Activated CD4-positive, alpha-beta T cell treated with anti-CD3 and anti-CD28 coated beads, Interleukin-2, amount 10 ng/mL, durations not matched to agents 24 days and 14 days (primary cell): ENCODE measurements at regions not wholly inside any gene's neighbourhood (a gene's known extent, or its start where the extent isn't known, plus 50 kb on each side); places are given as distances from the start of the nearest gene placed in this dataset.

Experiments used
- DNase-seq: peaks from one replicate; pipeline ENCODE4 v3.0.0; 2022
- H3K27ac Mint-ChIP-seq: one replicate; pipeline ENCODE4 v1.8.0; 2022; ENCODE audit warnings: mild to moderate bottlenecking, mixed read lengths
- H3K27me3 Mint-ChIP-seq: one replicate; pipeline ENCODE4 v1.8.0; 2022; ENCODE audit warnings: mixed read lengths
- H3K36me3 Mint-ChIP-seq: one replicate; pipeline ENCODE4 v1.8.0; 2022; ENCODE audit warnings: low read depth, mild to moderate bottlenecking, mixed read lengths
- H3K4me1 Mint-ChIP-seq: one replicate; pipeline ENCODE4 v1.8.0; 2021; ENCODE audit warnings: mixed read lengths
- H3K4me3 Mint-ChIP-seq: one replicate; pipeline ENCODE4 v1.8.0; 2022; ENCODE audit warnings: mild to moderate bottlenecking, moderate library complexity, mixed read lengths
- H3K9me3 Mint-ChIP-seq: one replicate; pipeline ENCODE4 v1.8.0; 2021; ENCODE audit warnings: mixed read lengths
- intact Hi-C: fragments of 100-400 bp; cut with micrococcal nuclease; formaldehyde crosslinking; loops from one replicate; pipeline ENCODE4 v1.15.1; 2023

DNA sequence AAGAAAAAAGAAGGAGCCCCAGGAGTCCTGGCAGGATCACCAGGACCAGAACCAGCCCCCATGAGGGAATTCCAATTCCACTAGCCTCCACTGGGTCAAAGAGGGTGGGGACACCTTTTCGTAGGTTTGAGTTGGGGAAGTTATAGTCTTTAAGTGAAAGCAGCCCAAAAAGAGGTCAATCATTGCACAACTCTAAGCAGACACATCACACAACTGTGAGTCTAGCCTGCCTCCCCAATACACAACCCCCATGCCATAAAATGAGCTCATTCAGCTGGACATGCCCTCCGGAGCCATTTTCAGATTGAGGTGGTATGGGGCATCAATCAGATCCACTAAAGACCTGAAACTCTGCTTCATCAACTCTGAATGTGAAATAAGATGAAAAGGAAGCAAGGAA lies 179.9 kb downstream of the NPHP4 start:
- H3K27ac Mint-ChIP-seq: no peak overlapping the region
- intact Hi-C loops: no loop called here
- H3K27me3 Mint-ChIP-seq: no peaks in the 10 kb centered on the region
- no peak for DNase-seq
- H3K9me3 Mint-ChIP-seq: no peaks in the 10 kb centered on the region
- no peaks in the 10 kb centered on the region for H3K36me3 Mint-ChIP-seq
- no peak overlapping the region for H3K4me3 Mint-ChIP-seq
- no peaks in the 10 kb centered on the region for H3K4me1 Mint-ChIP-seq

DNA sequence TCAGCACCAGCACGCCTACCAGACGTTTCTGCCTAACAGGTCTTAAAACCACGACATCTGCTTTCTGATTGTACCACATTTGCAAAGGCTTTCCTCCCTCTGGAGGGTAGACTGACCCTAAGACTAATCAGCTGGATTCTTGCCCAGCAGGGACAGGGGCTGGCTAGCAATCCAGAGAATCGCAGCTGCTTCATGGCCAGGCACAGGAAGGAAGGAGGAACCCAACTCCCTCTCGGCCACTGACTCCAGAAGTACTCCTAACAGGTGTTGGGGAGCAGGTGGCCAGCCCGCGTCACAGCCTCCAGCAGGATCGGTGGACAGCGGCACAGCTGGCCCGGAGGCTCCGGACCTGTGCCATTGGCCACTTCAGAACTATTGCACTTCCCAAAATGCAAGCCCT lies 180.8 kb downstream of the NPHP4 start:
- Mint-ChIP-seq H3K27me3 (no peaks in the 10 kb centered on the region), H3K4me3 (no peak overlapping the region), H3K9me3 (no peaks in the 10 kb centered on the region), H3K27ac (no peak overlapping the region), H3K4me1 (no peaks in the 10 kb centered on the region), H3K36me3 (no peaks in the 10 kb centered on the region)
- DNase-seq: no peak
- intact Hi-C loops: no loop called here

DNA sequence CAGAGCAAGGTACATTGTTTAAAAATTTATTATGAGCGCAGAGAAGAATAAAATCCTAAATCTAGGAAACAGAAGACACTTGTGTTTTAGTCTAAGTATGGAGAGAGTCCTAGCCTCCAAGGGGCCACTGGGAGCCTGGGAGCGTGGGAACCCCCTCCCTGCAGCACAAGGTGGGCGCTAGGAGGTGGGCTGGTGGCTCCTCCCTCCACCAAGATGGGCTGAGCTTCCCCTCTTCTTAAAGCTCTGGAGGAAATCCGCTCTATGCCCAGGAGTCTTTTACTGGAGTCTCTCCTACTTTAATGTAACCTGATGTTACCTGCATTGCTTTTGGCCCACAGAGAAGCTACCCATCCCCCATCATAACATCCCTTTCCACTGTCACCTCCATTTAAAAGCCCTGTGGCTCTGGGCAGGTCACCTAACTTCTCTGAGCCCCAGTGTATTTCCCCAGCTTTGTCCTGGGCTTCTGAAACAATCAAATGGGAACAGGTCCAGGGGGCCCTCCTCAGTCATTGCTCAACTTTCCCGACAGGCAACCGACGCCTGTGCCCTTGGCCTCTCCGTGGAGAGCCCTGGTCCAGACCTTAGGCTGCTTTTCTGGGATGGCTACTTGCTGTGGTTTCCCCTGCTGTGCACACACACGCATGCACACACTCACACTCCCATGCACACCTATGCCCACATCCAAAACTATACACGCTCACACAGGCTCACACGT lies 181.5 kb downstream of the NPHP4 start:
- H3K4me1 Mint-ChIP-seq: no peaks in the 10 kb centered on the region
- no peaks in the 10 kb centered on the region for H3K27me3 Mint-ChIP-seq
- H3K36me3 Mint-ChIP-seq: no peaks in the 10 kb centered on the region
- H3K27ac Mint-ChIP-seq: no peak overlapping the region
- no peak for DNase-seq
- H3K4me3 Mint-ChIP-seq: no peak overlapping the region
- no peaks in the 10 kb centered on the region for H3K9me3 Mint-ChIP-seq
- intact Hi-C loops: no loop called here

DNA sequence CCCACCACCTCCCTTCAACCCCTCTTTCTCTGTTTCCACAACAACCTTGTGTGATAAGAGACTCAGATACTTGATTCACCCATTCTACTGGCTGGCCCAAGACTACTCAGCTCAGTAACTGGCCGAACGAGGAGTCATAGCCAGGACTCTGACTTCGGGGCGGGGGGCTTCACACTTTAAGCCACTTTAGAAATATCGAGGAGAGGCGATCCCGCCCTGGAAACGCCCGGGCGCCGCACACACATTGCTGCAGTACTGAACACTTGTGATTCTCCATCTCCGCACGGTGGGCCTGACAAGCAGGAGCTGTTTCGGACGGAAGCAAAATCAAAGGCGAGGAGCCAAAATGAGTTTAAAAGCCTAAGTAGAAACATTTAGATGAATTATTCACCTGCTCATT lies 182.1 kb downstream of the NPHP4 start:
- H3K4me1 Mint-ChIP-seq: no peaks in the 10 kb centered on the region
- intact Hi-C loops: no loop called here
- no peak overlapping the region for H3K4me3 Mint-ChIP-seq
- no peaks in the 10 kb centered on the region for H3K9me3 Mint-ChIP-seq
- H3K36me3 Mint-ChIP-seq: no peaks in the 10 kb centered on the region
- H3K27ac Mint-ChIP-seq: no peak overlapping the region
- no peaks in the 10 kb centered on the region for H3K27me3 Mint-ChIP-seq
- no peak for DNase-seq

DNA sequence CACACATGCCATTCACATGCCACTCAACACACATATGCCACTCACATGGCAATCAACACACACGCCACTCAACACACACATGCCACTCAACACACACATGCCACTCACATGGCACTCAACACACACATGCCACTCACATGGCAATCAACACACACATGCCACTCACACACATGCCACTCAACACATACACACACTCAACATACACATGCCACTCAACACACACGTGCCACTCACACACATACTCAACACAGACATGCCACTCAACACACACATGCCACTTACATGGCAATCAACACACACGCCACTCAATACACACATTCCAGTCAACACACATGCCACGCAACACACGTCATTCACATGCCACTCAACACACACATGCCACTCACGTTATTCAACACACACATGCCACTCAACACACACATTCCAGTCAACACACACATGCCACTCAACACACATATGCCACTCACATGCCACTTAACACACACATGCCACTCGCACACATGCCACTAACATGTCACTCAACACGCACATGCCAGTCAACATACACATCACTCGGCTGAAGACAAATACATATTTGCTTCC lies 182.9 kb downstream of the NPHP4 start:
- H3K9me3 Mint-ChIP-seq: no peaks in the 10 kb centered on the region
- no peak overlapping the region for H3K4me3 Mint-ChIP-seq
- H3K4me1 Mint-ChIP-seq: no peaks in the 10 kb centered on the region
- DNase-seq: no peak
- H3K27me3 Mint-ChIP-seq: no peaks in the 10 kb centered on the region
- H3K36me3 Mint-ChIP-seq: no peaks in the 10 kb centered on the region
- H3K27ac Mint-ChIP-seq: no peak overlapping the region
- intact Hi-C loops: no loop called here

DNA sequence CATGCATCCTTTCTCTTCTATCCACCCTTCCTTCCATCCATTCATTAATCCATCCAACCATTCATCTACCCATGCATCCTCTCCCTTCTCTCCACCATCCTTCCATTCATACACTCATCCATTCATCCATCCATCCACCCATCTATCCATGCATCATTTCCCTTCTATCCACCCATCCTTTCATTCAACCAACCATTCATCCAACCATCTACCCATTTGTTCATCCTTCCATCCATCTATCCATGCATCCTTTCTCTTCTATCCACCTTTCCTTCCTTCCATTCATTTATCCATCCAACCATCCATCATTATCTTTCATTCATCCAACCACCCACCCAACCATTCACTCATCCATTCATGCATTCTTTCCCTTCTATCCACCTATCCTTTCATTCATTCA lies 188.4 kb downstream of the NPHP4 start:
- H3K4me3 Mint-ChIP-seq: no peak overlapping the region
- no peaks in the 10 kb centered on the region for H3K27me3 Mint-ChIP-seq
- no peak for DNase-seq
- H3K36me3 Mint-ChIP-seq: no peaks in the 10 kb centered on the region
- intact Hi-C loops: no loop called here
- no peaks in the 10 kb centered on the region for H3K9me3 Mint-ChIP-seq
- H3K4me1 Mint-ChIP-seq: no peaks in the 10 kb centered on the region
- no peak overlapping the region for H3K27ac Mint-ChIP-seq

DNA sequence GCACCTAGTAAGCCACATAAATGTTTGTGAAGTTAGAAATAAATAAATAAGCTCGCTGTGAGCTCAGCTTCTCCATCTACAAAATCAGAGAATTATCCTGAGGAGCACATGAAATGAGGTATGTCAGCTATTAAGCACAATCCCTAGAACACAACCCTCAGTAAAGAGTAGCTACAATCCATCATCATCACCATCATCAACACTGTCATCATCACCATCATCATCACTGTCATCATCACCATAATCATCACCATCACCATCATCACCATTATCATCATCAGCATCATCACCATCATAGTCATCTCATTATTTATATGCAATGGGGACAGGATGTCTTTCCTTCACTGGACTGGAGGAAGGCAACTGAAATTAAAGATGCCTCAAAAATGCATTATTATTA lies 189.6 kb downstream of the NPHP4 start:
- H3K27me3 Mint-ChIP-seq: no peaks in the 10 kb centered on the region
- no peak for DNase-seq
- no peaks in the 10 kb centered on the region for H3K36me3 Mint-ChIP-seq
- intact Hi-C loops: no loop called here
- no peak overlapping the region for H3K4me3 Mint-ChIP-seq
- H3K9me3 Mint-ChIP-seq: no peaks in the 10 kb centered on the region
- no peaks in the 10 kb centered on the region for H3K4me1 Mint-ChIP-seq
- no peak overlapping the region for H3K27ac Mint-ChIP-seq

DNA sequence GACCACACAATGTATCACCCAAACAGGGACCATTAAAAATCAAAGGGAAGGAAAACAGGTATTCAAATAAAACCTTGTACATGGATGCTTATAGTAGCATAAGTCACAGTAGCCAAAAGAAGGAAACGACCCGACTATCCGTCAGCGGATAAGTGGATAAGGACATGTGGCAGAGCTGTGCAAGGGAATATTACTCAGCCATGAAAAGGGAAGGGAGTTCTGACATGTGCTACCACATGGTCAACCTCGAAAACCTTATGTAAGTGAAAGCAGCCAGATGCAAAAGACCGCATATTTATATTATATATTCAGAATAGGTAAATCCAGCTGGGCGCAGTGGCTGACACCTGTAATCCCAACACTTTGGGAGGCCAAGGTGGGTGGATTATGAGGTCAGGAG lies 193.3 kb downstream of the NPHP4 start:
- no peak for DNase-seq
- Mint-ChIP-seq H3K27ac (no peak overlapping the region), H3K9me3 (no peaks in the 10 kb centered on the region), H3K4me3 (no peak overlapping the region), H3K36me3 (no peaks in the 10 kb centered on the region), H3K4me1 (no peaks in the 10 kb centered on the region), H3K27me3 (no peaks in the 10 kb centered on the region)
- intact Hi-C loops: no loop called here

DNA sequence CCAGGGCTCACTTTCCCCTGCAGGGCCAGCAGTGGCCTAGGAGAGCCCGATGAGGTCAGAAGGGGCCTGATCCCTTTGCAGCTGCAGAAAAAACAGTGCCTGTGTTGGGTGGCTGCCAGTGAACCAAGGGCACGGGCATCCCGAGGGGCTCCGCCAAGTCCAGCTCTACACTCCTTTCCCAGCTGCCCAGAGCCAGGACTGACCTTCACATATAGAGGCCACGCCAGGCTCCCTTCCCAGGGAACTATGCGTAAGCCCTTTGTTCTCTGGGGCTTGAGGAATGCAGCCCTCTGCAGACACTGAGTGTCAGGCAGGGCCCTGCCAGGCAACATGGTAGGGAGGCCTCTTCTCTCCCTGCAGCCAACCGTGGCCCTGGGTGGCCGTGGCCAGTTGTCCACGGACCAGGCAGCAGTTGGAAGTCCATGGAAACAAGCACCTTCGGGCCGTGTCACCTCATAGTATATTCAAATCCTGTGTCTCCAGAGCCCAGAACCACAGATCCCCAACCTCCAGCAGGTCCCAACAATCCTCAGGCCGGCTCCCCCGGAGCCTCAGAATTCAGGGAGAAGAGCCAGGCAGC lies 194.0 kb downstream of the NPHP4 start:
- Mint-ChIP-seq H3K4me1 (no peaks in the 10 kb centered on the region), H3K4me3 (no peak overlapping the region), H3K36me3 (no peaks in the 10 kb centered on the region), H3K27me3 (no peaks in the 10 kb centered on the region), H3K9me3 (no peaks in the 10 kb centered on the region), H3K27ac (no peak overlapping the region)
- no peak for DNase-seq
- intact Hi-C loops: no loop called here

DNA sequence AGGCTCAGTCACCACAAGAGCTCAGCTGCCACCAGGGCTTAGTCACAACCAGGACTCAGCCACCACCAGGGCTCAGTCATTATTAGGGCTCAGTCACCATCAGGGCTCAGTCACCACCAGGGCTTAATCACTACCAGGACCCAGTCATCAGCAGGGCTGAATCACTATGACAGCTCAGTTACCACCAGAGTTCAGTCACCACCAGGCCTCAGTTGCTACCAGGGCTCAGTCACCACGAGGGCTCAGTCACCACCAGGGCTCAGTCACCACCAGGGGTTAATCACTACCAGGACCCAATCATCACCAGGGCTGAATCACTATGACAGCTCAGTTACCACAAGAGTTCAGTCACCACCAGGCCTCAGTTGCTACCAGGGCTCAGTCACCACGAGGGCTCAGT lies 196.2 kb downstream of the NPHP4 start:
- H3K4me1 Mint-ChIP-seq: no peaks in the 10 kb centered on the region
- no peak for DNase-seq
- no peaks in the 10 kb centered on the region for H3K9me3 Mint-ChIP-seq
- H3K27ac Mint-ChIP-seq: no peak overlapping the region
- H3K36me3 Mint-ChIP-seq: no peaks in the 10 kb centered on the region
- H3K27me3 Mint-ChIP-seq: no peaks in the 10 kb centered on the region
- no peak overlapping the region for H3K4me3 Mint-ChIP-seq
- intact Hi-C loops: no loop called here

DNA sequence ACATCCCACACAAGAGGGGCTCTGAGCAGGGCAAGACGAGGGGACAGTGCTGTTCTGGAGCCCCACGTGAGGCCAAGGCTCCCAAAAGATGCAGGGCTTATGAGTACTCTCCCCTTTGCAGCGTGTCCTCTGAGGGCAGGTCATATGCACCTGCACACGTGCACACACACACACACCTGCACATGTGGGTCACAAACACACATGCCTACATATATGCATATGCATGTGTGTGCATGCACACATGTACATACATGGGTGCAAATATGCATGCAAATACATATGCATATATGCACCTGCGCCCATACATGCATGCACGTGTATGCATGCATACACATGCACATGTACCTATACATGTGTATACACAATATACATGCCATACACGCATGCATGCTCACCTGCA lies 197.9 kb downstream of the NPHP4 start:
- H3K4me1 Mint-ChIP-seq: no peaks in the 10 kb centered on the region
- no peaks in the 10 kb centered on the region for H3K27me3 Mint-ChIP-seq
- intact Hi-C loops: no loop called here
- DNase-seq: no peak
- H3K9me3 Mint-ChIP-seq: no peaks in the 10 kb centered on the region
- H3K4me3 Mint-ChIP-seq: no peak overlapping the region
- H3K36me3 Mint-ChIP-seq: no peaks in the 10 kb centered on the region
- H3K27ac Mint-ChIP-seq: no peak overlapping the region

DNA sequence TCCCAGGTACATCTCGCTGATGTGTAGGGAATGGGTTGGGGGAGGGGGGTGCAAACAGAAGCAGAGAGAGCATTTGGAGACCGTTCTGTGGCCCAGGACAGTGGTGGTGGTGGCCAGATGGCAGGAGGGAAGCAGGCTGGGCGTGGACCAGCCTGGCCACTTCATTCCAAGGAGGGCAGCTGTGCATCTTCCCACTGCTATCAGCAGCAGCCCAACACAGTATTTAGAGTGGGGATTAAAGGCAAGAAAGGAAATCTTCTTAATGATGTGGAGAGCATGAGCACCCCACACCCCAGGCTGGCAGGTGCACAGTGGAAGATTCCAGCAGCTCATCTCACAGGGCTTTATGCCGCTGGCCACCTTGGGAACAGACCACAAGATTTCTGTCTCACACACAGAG lies 198.7 kb downstream of the NPHP4 start:
- Mint-ChIP-seq H3K36me3 (no peaks in the 10 kb centered on the region), H3K27ac (no peak overlapping the region), H3K4me3 (no peak overlapping the region), H3K4me1 (no peaks in the 10 kb centered on the region), H3K9me3 (no peaks in the 10 kb centered on the region), H3K27me3 (no peaks in the 10 kb centered on the region)
- intact Hi-C loops: no loop called here
- DNase-seq: no peak

DNA sequence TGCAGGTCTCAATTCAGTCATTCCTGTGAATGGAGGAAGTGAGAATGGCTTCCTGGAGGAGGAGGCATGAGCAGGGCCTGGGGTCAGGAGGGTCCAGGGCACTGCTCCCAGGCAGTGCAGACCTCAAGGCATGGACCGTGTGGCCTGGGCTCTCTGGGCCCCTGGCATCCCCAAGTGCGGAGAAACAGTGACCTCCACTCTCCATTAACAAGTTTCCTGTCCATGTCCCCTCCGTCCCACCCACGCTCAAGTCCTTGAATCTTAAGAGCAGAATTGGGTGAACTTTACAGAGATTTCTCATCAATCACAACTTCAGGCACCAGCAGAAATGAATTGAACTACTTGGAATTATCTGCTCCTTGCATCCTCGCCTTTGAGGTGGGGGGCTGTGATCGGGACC lies 211.1 kb downstream of the NPHP4 start:
- no peaks in the 10 kb centered on the region for H3K27me3 Mint-ChIP-seq
- H3K36me3 Mint-ChIP-seq: no peaks in the 10 kb centered on the region
- no peaks in the 10 kb centered on the region for H3K4me1 Mint-ChIP-seq
- intact Hi-C loops: no loop called here
- no peak for DNase-seq
- no peaks in the 10 kb centered on the region for H3K9me3 Mint-ChIP-seq
- no peak overlapping the region for H3K27ac Mint-ChIP-seq
- H3K4me3 Mint-ChIP-seq: no peak overlapping the region

DNA sequence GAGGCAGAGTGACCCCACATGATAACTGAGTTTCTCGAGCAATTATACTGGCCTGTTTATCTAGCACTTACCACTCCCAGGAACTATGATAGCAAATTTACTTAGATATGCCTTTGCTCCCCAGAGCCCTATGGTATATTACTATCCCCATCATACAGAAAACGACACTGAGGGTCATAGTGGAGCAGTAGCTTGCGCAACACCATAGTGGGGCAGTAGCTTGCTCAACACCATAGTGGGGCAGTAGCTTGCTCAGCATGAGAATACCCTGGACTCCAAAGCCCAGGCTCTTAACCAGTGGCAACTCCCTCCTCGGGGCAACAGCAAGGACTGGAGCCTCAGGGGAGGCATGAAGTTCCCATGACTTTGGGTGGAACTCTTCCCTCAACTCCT lies 211.9 kb downstream of the NPHP4 start:
- H3K4me3 Mint-ChIP-seq: no peak overlapping the region
- H3K27ac Mint-ChIP-seq: no peak overlapping the region
- H3K4me1 Mint-ChIP-seq: no peaks in the 10 kb centered on the region
- DNase-seq: no peak
- intact Hi-C loops: no loop called here
- no peaks in the 10 kb centered on the region for H3K9me3 Mint-ChIP-seq
- H3K27me3 Mint-ChIP-seq: no peaks in the 10 kb centered on the region
- no peaks in the 10 kb centered on the region for H3K36me3 Mint-ChIP-seq
